ENCODE measurements at regions not wholly inside any gene's neighbourhood (a gene's known extent, or its start where the extent isn't known, plus 50 kb on each side); places are given as distances from the start of the nearest gene placed in this dataset.
A peak's percentile ranks its signal among the peaks of the same experiment; 100 is the strongest.
"Not testable (repeated sequence)": the region's sequence is repeated elsewhere in the genome, so short reads cannot be mapped to it uniquely, and the experiment has no call there.

DNA sequence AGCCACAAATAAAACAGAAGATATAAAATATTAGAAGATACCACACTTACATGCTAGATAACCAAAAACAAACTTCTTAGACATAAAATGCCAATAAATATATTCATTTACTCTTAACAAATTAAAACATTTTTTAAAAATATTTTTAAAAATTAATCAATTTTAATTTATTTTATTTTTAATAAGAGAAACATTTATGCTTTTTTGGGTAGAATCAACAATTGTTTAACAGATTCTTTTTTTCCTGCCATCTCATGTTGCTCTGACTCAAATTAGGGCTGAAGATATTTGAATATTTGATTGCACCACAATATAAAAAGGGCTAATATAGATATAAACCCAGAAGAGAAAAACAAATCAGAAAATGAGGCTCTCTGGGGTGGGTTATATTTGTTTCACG is 172.6 kb downstream of the GOLGA6L6 start:
- DNase-seq (ENCODE audit: low read depth in 2 of 2): no peak

DNA sequence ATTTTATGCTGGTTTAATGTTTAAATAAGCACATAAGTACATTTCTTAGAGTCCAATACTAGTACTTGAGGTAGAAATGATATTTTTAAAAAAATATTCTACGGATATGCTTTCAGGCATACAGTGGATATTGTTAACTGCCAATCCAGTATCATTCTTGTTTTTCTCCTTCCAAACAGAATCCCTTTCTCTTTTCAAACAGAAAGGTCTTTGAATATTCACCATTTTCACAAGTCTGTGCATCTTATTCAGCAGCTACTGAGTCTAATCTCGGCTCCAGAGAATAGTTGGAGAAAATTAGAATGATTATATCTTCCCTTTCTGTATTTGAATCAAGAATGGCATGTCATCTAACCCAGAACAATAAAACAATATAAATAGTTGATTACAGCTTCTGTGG is 174.5 kb downstream of the GOLGA6L6 start:
- DNase-seq (ENCODE audit: low read depth in 2 of 2): no peak

DNA sequence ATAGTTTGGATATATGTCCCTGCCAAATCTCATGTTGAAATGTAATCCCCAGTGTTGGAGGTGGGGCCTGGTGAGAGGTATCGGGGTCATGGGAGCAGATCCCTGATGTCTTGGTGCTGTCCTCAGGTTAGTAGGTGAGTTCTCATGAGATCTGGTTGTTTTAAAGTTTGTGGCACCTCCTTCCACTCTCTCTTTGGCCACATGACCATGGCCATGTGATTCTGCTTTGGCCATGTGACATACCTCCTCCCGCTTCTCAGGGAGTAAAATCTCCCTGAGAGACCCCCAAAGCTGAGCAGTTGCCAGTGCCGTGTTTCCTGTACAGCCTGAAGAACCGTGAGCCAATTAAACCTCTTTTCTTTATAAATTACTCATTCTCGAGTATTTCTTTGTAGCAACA is 178.0 kb downstream of the GOLGA6L6 start:
- DNase-seq (ENCODE audit: low read depth in 2 of 2): not testable (repeated sequence)

DNA sequence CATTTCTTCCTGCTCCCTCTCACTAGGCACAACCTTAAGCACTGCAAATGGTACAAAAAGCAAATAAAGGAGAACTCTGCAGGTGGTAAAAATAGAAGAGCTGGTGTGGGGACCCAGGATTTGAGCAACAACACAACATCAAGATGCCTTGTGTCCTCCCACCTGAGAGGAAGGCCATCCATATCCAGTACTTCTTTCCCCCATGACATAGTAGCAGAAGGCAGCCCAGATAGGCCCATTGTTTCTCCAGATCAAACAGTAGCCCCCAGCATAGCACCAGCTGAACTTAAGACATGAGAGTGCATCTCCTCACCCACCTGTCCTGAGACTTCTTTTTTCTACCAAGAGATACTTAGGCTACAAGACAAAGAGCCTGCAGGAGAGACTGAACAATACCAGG is 180.5 kb downstream of the GOLGA6L6 start:
- no peak for DNase-seq (ENCODE audit: low read depth in 2 of 2)

DNA sequence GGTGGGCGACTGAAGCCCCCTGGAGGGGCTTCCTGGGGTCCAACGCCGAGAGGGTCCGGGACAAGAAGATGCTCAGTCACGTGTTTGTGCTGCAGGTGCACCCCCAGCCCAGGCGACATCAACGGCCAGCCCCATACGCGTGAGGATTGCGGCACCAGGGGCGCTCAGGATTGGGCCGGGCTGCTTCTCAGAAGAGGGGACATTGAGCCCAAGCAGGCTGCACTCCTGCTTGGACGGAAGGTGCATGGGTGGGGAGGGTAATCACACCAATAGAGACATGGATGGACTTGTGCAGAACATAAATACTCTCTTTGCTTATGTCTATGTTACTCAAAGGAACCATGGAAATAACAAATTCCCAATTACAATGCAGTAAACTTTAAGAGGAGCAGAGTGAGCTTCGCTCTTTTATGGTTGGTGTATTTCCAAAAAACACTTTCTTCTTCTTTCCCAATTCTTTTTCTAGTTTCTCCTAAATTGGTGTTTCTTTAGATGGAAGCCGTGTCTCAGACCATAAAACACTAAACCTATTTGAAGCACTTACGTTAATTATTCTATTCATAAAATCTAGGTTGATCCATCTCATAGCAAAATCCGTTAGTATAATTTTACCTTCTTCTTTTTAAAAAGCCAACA is 182.7 kb downstream of the GOLGA6L6 start:
- no peak for DNase-seq (ENCODE audit: low read depth in 2 of 2)

DNA sequence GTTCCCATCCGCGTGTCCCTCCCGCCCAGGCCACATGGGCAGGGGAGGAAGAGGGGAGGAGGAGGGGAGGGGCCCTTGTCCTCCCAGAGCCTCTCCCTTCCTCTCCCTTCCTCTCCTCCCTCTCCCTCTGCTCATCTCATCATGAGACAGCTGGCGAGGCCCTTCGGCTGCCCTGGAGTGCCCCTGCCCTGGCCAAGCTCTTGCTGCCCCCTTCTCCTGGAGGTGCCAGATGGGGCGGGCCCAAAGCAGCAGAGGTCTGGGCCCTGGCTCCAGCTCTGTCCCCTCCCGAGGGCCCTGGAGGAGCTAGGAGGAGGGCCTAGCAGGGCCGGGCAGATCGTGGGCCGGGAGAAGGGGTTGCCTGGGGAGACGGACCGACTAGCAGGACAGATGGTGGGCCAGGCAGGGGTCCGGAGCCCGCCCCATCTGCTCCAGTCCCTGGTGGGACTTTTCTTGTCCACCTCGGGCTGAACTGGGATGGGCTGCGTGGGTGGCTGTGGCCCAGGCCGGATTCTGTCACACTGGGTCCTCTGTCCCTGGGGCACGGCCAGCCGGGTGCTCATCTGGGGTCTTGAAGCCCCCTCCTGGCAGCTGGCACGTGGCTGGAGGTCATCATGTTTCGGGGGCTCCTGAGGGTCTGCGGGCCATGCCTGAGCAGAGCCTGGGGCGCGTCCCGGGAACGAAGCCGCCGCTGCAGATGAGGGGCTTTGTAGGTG is 183.4 kb downstream of the GOLGA6L6 start:
- no peak for DNase-seq (ENCODE audit: low read depth in 2 of 2)

DNA sequence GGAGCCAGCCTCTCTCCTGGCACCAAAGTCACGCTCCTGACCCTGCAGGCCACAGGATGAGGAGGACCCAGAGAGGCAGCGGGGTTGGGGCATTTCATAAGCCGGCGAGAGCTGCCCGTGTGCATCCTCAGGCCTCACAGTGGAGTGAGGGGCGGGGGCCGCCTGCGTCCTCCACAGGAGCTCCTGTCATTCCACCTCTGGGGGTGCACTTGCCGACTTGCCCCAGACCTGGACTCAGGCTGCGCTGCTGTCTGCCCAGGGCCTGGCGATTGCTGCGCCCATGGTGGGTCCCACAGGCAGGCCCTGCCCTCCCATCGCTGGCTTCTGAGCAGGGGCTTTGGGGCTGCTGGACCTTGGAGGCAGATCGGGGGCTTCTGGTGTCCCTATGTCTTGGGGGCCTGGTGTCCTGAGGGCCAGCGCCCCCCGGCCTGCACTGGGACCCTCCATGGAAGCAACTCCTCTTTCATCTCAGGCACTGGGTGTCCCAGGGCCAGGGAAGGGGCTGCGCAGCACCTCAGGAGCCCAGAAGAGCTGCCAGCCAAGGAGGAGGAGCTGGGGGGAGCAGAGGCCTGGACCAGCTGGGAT is 184.0 kb downstream of the GOLGA6L6 start:
- no peak for DNase-seq (ENCODE audit: low read depth in 2 of 2)

DNA sequence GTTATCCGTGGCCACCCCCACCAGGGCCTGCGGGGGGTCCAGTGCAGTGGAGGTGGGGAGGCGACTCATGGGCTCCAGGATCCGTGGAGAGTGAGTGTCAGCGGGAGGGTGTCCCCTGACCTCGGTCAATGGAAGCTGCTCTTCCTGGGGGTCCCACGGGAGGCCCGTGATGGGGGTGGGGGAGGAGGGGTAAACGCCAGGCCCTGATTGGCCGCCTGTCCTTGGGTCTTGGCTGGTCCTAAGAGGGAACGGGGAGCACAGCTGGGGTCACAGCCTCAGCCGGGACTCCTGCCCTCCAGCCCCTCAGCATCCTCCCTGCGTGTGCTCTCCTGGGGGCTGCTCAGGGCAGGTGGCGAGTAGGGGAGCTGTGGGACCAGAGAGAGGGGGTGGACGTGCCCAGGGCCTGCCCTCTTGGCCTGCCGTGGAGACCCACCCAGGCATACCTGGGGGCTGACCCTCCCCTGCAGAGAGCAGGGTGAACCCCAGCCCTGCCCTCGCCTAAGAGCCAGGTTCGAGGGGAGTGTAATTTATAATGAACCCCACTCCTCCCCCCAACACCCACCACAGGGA is 184.6 kb downstream of the GOLGA6L6 start:
- no peak for DNase-seq (ENCODE audit: low read depth in 2 of 2)

DNA sequence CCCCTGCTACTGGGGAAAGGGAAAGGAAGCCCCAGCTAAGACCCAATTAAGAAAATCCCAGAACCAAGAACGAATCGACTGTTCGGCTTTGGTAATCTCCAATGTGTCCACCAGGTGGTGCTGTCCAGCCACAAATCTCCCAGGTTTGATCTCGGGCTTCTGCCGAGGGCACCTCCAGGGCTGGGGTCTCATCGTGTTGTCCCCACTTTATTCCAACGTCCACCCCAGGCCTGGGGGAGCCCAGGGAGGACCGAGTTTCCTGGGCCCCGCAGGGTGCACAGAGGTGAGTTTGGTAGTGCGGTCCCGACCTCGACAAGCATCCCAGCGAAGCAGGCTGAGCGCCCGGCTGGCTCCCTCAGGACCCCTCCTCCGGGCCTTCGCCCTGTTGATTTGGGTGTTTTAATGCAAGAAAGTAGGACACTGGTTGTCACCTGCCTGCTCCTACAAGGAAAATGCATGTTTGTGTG is 185.1 kb downstream of the GOLGA6L6 start:
- peak; percentile 68 to 75 for DNase-seq (ENCODE audit: low read depth in 2 of 2)

DNA sequence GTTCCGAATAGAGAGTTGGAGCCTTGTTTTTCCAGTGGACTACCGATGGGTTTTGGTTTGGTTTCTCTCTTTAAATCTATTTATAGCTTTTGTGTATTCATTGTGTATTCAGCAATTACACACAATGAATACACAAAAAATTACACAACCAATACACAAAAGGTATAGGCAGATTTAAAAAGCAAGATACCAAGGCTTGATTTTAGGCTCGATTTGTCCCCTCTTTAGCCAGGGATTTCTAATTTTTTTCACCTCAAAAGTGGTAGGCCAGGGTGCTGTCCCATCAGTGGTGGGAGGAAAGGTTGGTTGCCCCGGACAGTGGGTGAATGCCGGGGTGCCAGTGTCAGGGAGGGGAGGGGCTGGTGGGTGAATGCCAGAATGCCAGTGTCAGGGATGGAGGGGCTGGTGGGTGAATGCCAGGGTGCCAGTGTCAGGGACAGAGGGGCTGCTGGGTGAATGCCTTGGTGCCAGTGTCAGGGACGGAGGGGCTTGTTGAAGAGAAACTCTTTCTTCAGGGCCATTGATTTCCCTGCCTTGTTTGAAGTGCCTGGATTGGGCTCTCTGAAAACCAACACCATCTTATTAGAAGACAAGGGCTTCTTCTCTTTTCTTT is 186.2 kb downstream of the GOLGA6L6 start:
- DNase-seq (ENCODE audit: low read depth in 2 of 2): no peak

DNA sequence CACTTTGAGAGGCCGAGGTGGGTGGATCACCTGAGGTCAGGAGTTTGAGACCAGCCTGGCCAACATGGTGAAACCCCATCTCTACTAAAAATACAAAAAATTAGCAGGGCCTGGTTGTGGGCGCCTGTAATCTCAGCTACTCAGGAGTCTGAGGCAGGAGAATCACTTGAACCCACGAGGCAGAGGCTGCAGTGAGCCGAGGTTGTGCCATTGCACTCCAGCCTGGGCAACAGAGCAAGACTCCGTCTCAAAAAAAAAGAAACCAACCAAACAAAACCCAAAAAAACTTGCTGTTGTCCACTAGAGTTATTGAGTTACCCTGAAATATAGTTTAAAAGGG is 186.7 kb downstream of the GOLGA6L6 start:
- not testable (repeated sequence) for DNase-seq (ENCODE audit: low read depth in 2 of 2)

DNA sequence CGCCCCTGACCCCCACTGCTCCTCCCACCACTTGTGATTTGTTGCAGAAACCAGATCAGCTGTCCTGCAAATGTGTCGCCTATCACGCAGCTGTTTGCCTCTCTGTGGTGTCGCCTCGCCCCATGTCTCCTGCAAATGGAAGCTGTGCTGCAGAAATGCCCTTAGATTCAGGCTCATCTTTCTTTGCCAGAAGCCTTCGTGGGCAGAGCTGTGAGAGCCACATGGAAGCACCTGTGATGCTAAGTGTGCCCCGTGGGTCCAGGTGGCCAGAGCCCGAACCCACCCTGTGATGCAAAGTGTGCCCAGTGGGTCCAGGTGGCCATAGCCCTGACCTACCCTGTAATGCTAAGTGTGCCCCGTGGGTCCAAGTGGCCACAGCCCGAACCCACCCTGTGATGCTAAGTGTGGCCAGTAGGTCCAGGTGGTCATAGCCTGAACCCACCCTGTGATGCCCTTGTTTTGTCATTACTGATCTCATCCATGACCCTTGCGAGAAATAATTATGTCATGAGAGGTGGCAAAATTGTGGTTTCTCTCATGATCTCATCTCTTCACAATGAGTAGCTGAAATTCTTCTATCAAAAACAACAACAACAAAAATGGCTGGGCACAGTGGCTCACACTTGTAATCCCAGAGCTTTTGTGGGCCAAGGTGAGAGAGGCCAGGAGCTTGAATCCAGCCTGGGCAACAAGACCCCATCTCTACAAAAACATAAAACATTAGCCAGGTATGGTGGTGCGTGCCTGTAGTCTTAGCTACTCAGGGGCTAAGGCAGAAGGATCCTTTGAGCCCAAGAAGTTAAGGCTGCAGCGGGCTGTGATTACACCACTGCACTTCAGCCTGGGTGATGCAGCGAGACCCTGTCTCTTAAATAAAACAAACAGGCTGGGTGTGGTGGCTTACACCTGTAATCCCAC is 187.4 kb downstream of the GOLGA6L6 start:
- no peak for DNase-seq (ENCODE audit: low read depth in 2 of 2)

DNA sequence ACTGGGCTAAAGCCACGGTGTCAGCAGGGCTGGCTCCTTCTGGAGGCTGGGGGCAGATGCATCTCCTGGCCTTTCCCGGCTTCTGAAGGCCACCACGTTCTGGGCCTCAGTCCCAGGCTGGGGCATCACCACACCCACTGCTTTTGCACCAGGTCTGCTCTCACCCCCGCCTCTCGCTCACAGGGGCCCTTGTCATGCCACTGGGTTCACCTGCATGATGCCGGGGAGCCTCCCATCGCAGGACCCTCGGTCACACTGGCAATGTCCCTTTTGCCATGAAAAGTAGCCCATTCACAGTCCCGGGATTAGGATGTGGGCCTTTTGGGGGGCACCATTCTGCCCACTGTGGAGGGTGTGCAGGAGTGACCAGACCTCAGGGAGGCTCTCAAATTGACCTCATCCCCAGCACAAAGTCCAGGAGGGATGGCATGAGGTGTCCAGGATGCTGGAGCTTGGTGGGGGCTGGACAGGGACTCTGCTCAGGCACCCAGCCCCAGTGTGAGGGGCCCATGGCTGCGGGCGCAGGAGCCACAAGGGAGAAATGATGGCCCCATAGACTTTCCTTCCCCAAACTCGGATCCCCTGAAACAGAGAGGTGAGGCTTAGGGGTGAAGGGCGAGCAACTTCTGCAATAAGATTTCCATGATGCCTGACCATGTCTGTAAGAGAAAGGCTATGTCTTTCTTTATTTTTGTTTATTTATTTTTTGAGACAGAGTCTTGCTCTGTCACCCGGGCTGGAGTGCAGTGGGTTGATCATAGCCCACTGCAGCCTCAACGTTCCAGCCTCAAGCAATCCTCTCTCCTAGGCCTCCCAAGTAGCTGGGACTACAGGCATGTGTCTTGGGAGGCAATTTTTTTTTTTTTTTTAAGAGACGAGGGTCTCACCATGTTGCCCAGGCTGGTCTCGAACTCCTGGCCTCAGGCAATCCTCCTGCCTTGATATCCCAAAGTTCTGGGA is 189.1 kb downstream of the GOLGA6L6 start:
- no peak for DNase-seq (ENCODE audit: low read depth in 2 of 2)

DNA sequence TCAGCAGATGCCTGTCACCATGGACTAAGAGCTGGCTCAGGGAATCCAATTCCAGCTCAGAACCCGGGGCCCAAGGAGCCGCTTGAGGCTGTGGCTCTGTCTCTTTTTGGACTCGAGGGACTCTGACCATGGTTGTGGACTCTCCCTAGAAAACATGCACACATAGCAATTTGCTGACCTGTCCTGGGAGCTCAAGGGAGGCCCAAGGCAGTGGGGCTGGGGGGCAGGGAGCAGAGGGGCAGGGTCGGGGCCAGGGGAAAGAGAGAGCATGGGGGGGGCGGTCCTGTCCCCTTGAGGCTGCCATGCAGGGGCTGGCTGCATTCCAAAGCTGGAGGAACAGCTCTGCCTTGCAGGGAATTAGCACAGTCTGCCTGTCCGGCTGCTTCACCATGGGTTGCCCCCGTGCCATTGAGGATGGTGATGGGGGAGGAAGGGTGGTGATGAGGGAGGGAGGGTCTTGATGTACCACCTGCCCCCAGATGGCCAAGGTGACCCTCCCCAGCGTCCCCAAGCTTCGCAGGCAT is 190.1 kb downstream of the GOLGA6L6 start:
- DNase-seq (ENCODE audit: low read depth in 2 of 2): no peak

DNA sequence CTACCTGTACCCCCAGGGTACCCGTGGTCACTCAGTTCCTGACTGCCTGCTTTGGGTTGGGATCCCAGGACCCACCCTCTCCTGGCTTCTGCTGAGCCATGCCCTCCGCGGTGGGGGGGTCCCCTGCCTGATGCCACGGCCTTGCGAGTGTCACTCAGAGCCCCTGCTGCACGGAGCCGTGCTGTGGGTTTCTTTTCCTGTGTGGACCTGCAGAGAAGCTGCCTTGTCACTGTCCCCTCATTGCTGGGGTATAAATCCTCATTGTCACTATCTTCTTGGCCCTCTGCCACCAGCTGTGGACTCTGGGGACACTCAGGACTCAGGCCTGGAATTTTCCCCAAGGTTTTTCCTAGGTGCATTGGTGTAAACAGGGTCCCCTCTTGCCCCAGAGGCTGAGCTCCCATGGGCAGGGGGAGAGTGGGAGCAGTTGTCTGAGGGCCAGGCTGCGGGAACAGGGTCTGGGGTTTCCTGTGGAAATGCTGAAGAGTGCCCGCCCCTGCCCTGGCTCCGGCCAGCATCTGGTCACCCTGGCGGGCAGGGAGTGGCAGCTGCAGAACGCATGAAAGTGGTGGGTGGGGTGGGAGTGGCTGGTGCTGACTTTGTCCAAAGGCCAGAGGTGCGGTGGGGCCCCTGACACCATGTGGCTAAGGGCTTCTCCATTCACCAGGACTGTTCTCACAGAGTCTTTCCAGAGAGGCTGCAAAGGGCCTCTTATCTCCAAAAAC is 191.7 kb downstream of the GOLGA6L6 start:
- DNase-seq (ENCODE audit: low read depth in 2 of 2): no peak

DNA sequence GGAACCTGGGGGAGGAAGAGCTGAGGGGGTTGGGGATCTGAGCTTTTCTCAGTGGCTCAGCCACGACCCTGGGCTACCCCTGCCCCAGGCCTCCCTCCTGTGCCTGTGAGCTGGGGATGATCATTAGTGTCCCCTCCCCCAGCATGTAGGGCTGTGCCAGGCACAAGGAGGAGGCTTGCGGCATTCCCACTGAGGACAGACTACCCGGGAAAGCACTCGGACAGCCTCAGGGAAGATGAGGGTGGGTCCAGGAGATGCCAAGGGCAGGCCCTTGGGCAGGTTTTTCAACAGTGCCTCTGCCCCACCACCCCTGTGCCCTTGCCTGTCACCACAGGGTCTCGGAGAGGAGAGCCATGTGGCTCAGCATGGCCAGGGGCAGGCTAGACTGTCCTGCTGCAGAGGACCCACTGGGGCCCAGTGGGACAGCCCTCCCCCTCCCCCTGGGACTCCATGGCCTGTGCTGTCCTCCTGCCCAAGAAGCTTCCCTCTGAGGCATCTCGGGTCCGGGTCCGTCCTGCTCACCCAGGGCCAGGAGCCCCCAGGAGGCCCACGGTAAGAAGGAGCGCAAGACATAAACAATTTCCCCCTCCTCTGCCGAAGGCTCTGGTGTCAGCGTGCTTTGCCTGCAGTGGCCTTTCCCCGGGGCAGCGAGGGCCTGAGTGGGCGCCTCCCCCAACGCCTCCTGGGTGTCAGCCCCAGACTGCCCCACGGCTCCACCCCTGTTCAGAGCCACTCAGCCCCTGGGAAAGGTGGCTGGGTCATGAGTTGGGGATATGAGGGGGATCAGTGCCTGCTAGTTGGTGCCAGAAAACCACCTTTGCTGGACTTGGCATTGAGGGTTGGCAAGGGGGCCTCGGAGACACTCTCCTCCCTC is 192.5 kb downstream of the GOLGA6L6 start:
- no peak for DNase-seq (ENCODE audit: low read depth in 2 of 2)

DNA sequence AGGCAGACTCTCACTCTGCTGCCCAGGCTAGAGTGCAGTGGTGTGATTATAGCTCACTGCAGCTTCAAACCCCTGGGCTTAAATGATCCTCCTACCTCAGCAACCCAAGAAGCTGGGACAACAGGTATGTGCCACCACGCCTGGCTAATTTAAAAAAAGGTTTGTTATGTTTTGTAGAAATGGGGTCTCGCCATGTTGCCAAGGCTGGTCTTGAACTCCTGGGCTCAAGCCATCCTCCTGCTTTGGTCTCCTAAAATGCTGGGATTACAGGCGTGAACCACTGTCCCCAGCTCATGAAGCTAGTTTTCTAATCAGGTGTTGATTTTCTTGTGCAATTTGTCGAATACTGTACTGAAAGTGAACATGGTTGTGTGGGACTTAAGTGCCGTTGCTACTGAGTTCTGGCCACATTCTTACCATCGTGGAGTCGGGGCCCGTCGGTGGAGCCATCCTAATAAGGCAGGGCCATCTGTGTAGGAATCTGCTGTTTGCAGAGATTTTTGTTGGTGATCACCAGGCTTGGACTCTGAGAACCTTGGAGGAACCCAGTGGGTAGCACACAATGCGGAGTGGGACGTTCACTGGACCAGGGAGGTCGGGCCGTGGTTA is 193.2 kb downstream of the GOLGA6L6 start:
- no peak for DNase-seq (ENCODE audit: low read depth in 2 of 2)

Measured in stimulated activated CD8-positive, alpha-beta memory T cell treated with anti-CD3 and anti-CD28 coated beads, Interleukin-2, amount 100 ng/mL, for 1 hour (primary cell).